ENCODE measurements at regions not wholly inside any gene's neighbourhood (a gene's known extent, or its start where the extent isn't known, plus 50 kb on each side); places are given as distances from the start of the nearest gene placed in this dataset.

DNA sequence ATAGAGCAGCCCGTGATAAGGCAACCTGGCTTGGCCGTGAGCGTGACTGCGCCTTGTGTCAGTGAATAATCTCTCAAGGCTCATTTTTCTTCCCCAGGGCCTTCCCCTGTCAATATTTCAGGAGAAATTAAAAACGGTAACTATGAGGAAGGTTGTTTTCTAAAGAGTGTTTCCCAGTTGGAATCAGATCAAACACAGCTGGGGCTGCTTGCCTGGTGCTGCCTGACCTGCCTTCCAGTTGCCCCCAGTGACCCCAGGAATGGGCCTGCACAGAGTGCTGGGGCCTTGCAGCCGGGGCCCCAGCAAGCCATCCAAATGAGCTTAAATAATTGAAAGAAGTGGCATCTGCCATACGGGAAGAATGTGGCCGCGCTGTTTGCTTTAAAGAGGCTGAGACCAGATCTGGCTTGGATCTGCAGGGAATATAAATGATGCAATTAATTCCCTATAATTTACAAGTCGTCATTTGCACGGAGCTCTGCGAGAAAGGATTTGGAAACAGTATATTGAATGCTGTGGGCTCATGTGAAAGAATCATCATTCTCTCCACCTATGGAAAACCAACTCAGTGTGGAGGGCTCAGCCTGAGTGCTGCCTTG lies 203.9 kb downstream of the C1orf94 start:
- H4K20me1 ChIP-seq (ENCODE audit: insufficient read depth, low read length): no peaks in the 10 kb centered on the region
- H3K27me3 ChIP-seq (ENCODE audit: control insufficient read depth in 2 of 2, insufficient read depth in 2 of 2, low read length in 2 of 2): no peaks in the 10 kb centered on the region
- H3K4me3 ChIP-seq (replicated peaks in 1 of 3; ENCODE audit: low read depth in 2 of 3, low read length in 3 of 3): no peak overlapping the region
- H3K27ac Mint-ChIP-seq: no peak overlapping the region
- no peaks in the 10 kb centered on the region for H3K36me3 ChIP-seq (replicated peaks in 1 of 2; ENCODE audit: control insufficient read depth in 1 of 2, insufficient read depth in 2 of 2, low read length in 2 of 2)
- WGBS (ENCODE audit: insufficient coverage): 74% methylated on average over 2 of the region's 12 CpGs
- no peaks in the 10 kb centered on the region for H3K4me1 Mint-ChIP-seq
- no peak overlapping the region for H2AFZ ChIP-seq (ENCODE audit: insufficient read depth, low read depth, low read length, poor library complexity, severe bottlenecking)
- H3K9me3 ChIP-seq (replicated peaks in 1 of 2; ENCODE audit: control insufficient read depth in 1 of 2, insufficient read depth in 1 of 2, low read length in 2 of 2): no peaks in the 10 kb centered on the region
- no peak overlapping the region for H3K4me3 Mint-ChIP-seq
- peaks cover 2 to 14% (median 11%) of the 10 kb centered on the region in 3 donors for H3K27me3 Mint-ChIP-seq (ENCODE audit: low read depth in 3 of 3)
- H3K9me3 Mint-ChIP-seq: peaks cover 0 to 5% (median 3%) of the 10 kb centered on the region in 7 donors
- H3K27ac ChIP-seq (ENCODE audit: low read depth in 1 of 2, low read length in 2 of 2): no peak overlapping the region
- no peak overlapping the region for H3K4me2 ChIP-seq (replicated peaks; ENCODE audit: extremely low read depth, low read length, poor library complexity, severe bottlenecking)
- intact Hi-C loops (cut with micrococcal nuclease): no loop called here
- no peaks in the 10 kb centered on the region for H3K79me2 ChIP-seq (ENCODE audit: insufficient read depth, low read length)
- no peak for DNase-seq
- H3K36me3 Mint-ChIP-seq: no peaks in the 10 kb centered on the region
- TF ChIP-seq, protein P1, sequence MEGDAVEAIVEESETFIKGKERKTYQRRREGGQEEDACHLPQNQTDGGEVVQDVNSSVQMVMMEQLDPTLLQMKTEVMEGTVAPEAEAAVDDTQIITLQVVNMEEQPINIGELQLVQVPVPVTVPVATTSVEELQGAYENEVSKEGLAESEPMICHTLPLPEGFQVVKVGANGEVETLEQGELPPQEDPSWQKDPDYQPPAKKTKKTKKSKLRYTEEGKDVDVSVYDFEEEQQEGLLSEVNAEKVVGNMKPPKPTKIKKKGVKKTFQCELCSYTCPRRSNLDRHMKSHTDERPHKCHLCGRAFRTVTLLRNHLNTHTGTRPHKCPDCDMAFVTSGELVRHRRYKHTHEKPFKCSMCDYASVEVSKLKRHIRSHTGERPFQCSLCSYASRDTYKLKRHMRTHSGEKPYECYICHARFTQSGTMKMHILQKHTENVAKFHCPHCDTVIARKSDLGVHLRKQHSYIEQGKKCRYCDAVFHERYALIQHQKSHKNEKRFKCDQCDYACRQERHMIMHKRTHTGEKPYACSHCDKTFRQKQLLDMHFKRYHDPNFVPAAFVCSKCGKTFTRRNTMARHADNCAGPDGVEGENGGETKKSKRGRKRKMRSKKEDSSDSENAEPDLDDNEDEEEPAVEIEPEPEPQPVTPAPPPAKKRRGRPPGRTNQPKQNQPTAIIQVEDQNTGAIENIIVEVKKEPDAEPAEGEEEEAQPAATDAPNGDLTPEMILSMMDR (IDR thresholded peaks at IDR 0.05): no peak
- H3K4me1 ChIP-seq (ENCODE audit: control insufficient read depth in 1 of 2, insufficient read depth in 2 of 2, low read length in 2 of 2): no peaks in the 10 kb centered on the region
- H3K9ac ChIP-seq (ENCODE audit: insufficient read depth, low read length, poor library complexity, severe bottlenecking): no peak overlapping the region

DNA sequence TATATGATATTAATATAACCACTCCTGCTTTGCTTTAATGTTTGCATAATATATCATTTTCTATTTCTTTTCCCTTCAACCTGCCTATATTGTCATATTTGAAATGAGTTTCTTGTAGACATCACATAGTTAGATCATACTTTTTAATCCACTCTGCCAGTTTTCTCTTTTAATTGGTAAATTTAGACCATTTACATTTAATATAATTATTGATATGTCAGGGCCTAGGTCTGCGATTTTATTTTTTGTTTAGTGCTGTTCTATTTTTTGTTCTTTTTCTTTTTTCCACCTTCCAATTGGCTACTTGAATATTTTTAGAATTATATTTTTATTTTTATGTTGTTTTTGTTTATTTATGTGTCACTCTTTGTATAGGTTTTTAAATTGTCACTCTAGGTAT lies 213.3 kb downstream of the C1orf94 start:
- no peaks in the 10 kb centered on the region for H3K36me3 ChIP-seq (replicated peaks in 1 of 2; ENCODE audit: control insufficient read depth in 1 of 2, insufficient read depth in 2 of 2, low read length in 2 of 2)
- DNase-seq: no peak
- no peak overlapping the region for H3K4me3 ChIP-seq (replicated peaks in 1 of 3; ENCODE audit: low read depth in 2 of 3, low read length in 3 of 3)
- H4K20me1 ChIP-seq (ENCODE audit: insufficient read depth, low read length): no peaks in the 10 kb centered on the region
- H3K27me3 ChIP-seq (ENCODE audit: control insufficient read depth in 2 of 2, insufficient read depth in 2 of 2, low read length in 2 of 2): no peaks in the 10 kb centered on the region
- intact Hi-C loops (cut with micrococcal nuclease): no loop called here
- no peaks in the 10 kb centered on the region for H3K4me1 Mint-ChIP-seq
- H3K9me3 ChIP-seq (replicated peaks in 1 of 2; ENCODE audit: control insufficient read depth in 1 of 2, insufficient read depth in 1 of 2, low read length in 2 of 2): no peaks in the 10 kb centered on the region
- no peak overlapping the region for H3K4me2 ChIP-seq (replicated peaks; ENCODE audit: extremely low read depth, low read length, poor library complexity, severe bottlenecking)
- H3K27ac Mint-ChIP-seq: no peak overlapping the region
- H3K27ac ChIP-seq (ENCODE audit: low read depth in 1 of 2, low read length in 2 of 2): no peak overlapping the region
- H3K79me2 ChIP-seq (ENCODE audit: insufficient read depth, low read length): no peaks in the 10 kb centered on the region
- H3K36me3 Mint-ChIP-seq: no peaks in the 10 kb centered on the region
- H3K9ac ChIP-seq (ENCODE audit: insufficient read depth, low read length, poor library complexity, severe bottlenecking): no peak overlapping the region
- TF ChIP-seq, protein P1 (IDR thresholded peaks at IDR 0.05): no peak
- WGBS (ENCODE audit: insufficient coverage): no CpG with 5 or more reads among the region's 1 CpG
- H3K9me3 Mint-ChIP-seq: peaks cover 0 to 11% (median 6%) of the 10 kb centered on the region in 7 donors
- no peaks in the 10 kb centered on the region for H3K4me1 ChIP-seq (ENCODE audit: control insufficient read depth in 1 of 2, insufficient read depth in 2 of 2, low read length in 2 of 2)
- H3K4me3 Mint-ChIP-seq: no peak overlapping the region
- H2AFZ ChIP-seq (ENCODE audit: insufficient read depth, low read depth, low read length, poor library complexity, severe bottlenecking): no peak overlapping the region
- H3K27me3 Mint-ChIP-seq (ENCODE audit: low read depth in 3 of 3): peaks cover 0 to 2% (median 2%) of the 10 kb centered on the region in 3 donors
